Activated B cell treated with CpG ODN at 0.5 μM for 24 hours (primary cell): ENCODE measurements at regions not wholly inside any gene's neighbourhood (a gene's known extent, or its start where the extent isn't known, plus 50 kb on each side); places are given as distances from the start of the nearest gene placed in this dataset.

ENCODE experiments used
- ATAC-seq: fragments of 200-7000 bp; cut with Tn5 transposase; one replicate; pipeline ENCODE4 v1.10.0; 2021; ENCODE audit warnings: low read depth, mild to moderate bottlenecking, moderate library complexity
- CTCF ChIA-PET: fragments of 350-600 bp; sonication (Branson Sonifier 250); formaldehyde crosslinking; loops from one replicate; lab custom pipeline; 2021; ENCODE audit warnings: antibody characterized with exemption; lab: Charles Lee
- POLR2A ChIA-PET: fragments of 350-600 bp; sonication (Branson Sonifier 250); formaldehyde crosslinking; loops from one replicate; lab custom pipeline; 2021; ENCODE audit warnings: antibody characterized with exemption; lab: Charles Lee
- DNase-seq: peaks from one replicate; pipeline ENCODE4 v3.0.0; 2022
- H3K27ac Mint-ChIP-seq: one replicate; pipeline ENCODE4 v1.8.0; 2020; ENCODE audit warnings: mixed read lengths
- H3K27me3 Mint-ChIP-seq: one replicate; pipeline ENCODE4 v1.8.0; 2021; ENCODE audit warnings: mixed read lengths
- H3K36me3 Mint-ChIP-seq: one replicate; pipeline ENCODE4 v1.8.0; 2021; ENCODE audit warnings: low read depth, mixed read lengths
- H3K4me1 Mint-ChIP-seq: one replicate; pipeline ENCODE4 v1.8.0; 2021; ENCODE audit warnings: mixed read lengths
- H3K4me3 Mint-ChIP-seq: one replicate; pipeline ENCODE4 v1.8.0; 2020; ENCODE audit warnings: mild to moderate bottlenecking, mixed read lengths
- H3K9me3 Mint-ChIP-seq: one replicate; pipeline ENCODE4 v1.8.0; 2020; ENCODE audit warnings: mixed read lengths
- CTCF ChIP-seq: fragments of 200-600 bp; IDR thresholded peaks from one replicate; pipeline ENCODE4 v1.8.0; 2022; ENCODE audit warnings: antibody characterized with exemption, mild to moderate bottlenecking
- intact Hi-C: fragments of 100-400 bp; cut with micrococcal nuclease; formaldehyde crosslinking; loops from one replicate; pipeline ENCODE4 v1.15.1; 2024

- H3K27me3 Mint-ChIP-seq: no peaks in the 10 kb centered on the region
Observed at GRCh38 chr11:81135570-81135969, 1598.1 kb downstream of the FAM181B start.

GRCh38 chr11:81129618-81130017 lies 1604.0 kb downstream of the FAM181B start:
- Mint-ChIP-seq H3K4me3 (no peak overlapping the region), H3K27me3 (no peaks in the 10 kb centered on the region), H3K36me3 (no peaks in the 10 kb centered on the region), H3K4me1 (no peaks in the 10 kb centered on the region), H3K9me3 (peaks cover 3% of the 10 kb centered on the region), H3K27ac (no peak overlapping the region)
- DNase-seq: no peak
- no peak for TF ChIP-seq CTCF
- no peak for ATAC-seq
- ChIA-PET POLR2A (no interaction called here), CTCF (no interaction called here)
- intact Hi-C loops: no loop called here

More at GRCh38 chr11:81135570-81135969, 1598.1 kb downstream of the FAM181B start:
- CTCF ChIA-PET: no interaction called here
- TF ChIP-seq CTCF: no peak
- Mint-ChIP-seq H3K36me3 (no peaks in the 10 kb centered on the region), H3K4me3 (no peak overlapping the region), H3K27ac (no peak overlapping the region), H3K9me3 (peaks cover 6% of the 10 kb centered on the region), H3K4me1 (no peaks in the 10 kb centered on the region)
- ATAC-seq: no peak
- POLR2A ChIA-PET: no interaction called here
- no peak for DNase-seq
- intact Hi-C loops: no loop called here

- intact Hi-C loops: no loop called here
- Mint-ChIP-seq H3K27me3 (no peaks in the 10 kb centered on the region), H3K36me3 (no peaks in the 10 kb centered on the region), H3K27ac (no peak overlapping the region), H3K4me3 (no peak overlapping the region), H3K9me3 (no peaks in the 10 kb centered on the region), H3K4me1 (no peaks in the 10 kb centered on the region)
- POLR2A ChIA-PET: no interaction called here
- TF ChIP-seq CTCF: no peak
- CTCF ChIA-PET: no interaction called here
- ATAC-seq (no peak), DNase-seq (no peak)
Observed at GRCh38 chr11:81112718-81113117, 1620.9 kb downstream of the FAM181B start.

GRCh38 chr11:81104051-81104450 lies 1629.6 kb downstream of the FAM181B start:
- ATAC-seq: no peak
- Mint-ChIP-seq H3K27ac (no peak overlapping the region), H3K36me3 (no peaks in the 10 kb centered on the region), H3K27me3 (no peaks in the 10 kb centered on the region), H3K4me1 (no peaks in the 10 kb centered on the region), H3K9me3 (peaks cover 2% of the 10 kb centered on the region), H3K4me3 (no peak overlapping the region)
- CTCF ChIA-PET: no interaction called here
- no peak for DNase-seq
- TF ChIP-seq CTCF: no peak
- intact Hi-C loops: no loop called here
- POLR2A ChIA-PET: no interaction called here

GRCh38 chr11:81098471-81098870 lies 1635.2 kb downstream of the FAM181B start:
- ChIA-PET CTCF (no interaction called here), POLR2A (no interaction called here)
- DNase-seq (no peak), ATAC-seq (no peak)
- no peak for TF ChIP-seq CTCF
- Mint-ChIP-seq H3K36me3 (no peaks in the 10 kb centered on the region), H3K4me1 (no peaks in the 10 kb centered on the region), H3K4me3 (no peak overlapping the region), H3K27me3 (no peaks in the 10 kb centered on the region), H3K27ac (no peak overlapping the region), H3K9me3 (peaks cover 3% of the 10 kb centered on the region)
- intact Hi-C loops: no loop called here
